ENCODE measurements at regions not wholly inside any gene's neighbourhood (a gene's known extent, or its start where the extent isn't known, plus 50 kb on each side); places are given as distances from the start of the nearest gene placed in this dataset.
"Not testable (repeated sequence)": the region's sequence is repeated elsewhere in the genome, so short reads cannot be mapped to it uniquely, and the experiment has no call there.

DNA sequence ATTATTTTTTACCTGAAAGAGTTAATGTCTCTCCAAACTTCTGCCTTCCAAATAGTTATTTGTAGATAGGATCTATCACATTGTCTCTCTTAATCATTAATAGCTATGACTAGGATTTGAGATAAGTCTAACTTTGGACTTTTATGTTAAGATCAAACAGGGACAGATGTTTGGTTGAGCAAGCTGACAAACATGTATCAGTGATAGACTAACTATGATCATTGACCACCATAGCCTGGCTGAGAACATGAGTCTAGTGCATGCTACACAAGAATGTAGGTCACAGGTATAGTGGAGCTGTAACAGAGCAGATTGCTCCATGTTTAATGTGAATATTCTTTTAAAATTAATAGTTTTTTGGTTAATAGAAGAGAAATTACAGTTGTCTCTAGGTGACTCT is 52.0 kb downstream of the SYT15B start:
- not testable (repeated sequence) for H3K36me3 Mint-ChIP-seq, H3K27ac Mint-ChIP-seq, H3K27me3 Mint-ChIP-seq, H3K9me3 Mint-ChIP-seq, H3K4me3 Mint-ChIP-seq, ATAC-seq, H3K4me1 Mint-ChIP-seq

DNA sequence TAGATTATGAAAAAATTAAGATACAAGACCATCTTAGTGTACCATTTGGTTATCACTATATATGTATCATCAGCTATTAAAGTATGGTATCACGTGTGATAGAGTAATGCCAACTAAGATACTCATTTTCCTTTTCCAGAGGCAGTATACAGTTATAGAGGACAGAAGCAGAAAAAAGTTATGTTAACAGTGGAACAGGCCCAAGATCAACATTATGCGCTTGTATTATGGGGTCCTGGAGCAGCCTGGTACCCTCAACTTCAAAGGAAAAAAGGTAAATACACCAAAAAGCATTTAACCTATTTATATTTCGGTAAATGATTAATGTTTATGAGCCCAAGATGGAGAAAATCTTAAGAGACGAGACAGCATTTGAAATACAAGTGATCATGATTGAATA is 52.9 kb downstream of the SYT15B start:
- not testable (repeated sequence) for H3K4me3 Mint-ChIP-seq, ATAC-seq, H3K27me3 Mint-ChIP-seq, H3K9me3 Mint-ChIP-seq, H3K27ac Mint-ChIP-seq, H3K36me3 Mint-ChIP-seq, H3K4me1 Mint-ChIP-seq

DNA sequence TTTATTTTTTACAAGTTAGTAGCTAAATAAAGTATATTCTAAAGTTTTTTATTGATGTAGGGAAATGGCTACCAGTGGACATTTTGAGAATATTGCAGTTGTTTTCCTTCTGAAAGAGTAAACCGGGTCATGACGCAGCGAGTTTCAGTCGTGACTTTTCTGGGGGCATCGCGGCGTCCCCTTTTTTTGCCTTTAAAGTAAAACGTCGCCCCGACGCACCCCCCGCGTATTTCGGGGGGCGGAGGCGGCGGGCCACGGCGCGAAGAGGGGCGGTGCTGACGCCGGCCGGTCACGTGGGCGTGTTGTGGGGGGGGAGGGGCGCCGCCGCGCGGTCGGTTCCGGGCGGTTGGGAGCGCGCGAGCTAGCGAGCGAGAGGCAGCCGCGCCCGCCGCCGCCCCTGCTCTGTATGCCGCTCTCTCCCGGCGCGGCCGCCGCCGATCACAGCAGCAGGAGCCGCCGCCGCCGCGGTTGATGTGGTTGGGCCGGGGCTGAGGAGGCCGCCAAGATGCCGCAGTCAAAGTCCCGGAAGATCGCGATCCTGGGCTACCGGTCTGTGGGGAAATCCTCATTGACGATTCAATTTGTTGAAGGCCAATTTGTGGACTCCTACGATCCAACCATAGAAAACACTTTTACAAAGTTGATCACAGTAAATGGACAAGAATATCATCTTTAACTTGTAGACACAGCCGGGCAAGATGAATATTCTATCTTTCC is 57.5 kb downstream of the SYT15B start:
- not testable (repeated sequence) for H3K4me1 Mint-ChIP-seq, H3K9me3 Mint-ChIP-seq, H3K27me3 Mint-ChIP-seq, H3K27ac Mint-ChIP-seq, H3K36me3 Mint-ChIP-seq
- H3K4me3 Mint-ChIP-seq, result peak overlapping the region; percentile 55
- ATAC-seq, result peak; percentile 99

DNA sequence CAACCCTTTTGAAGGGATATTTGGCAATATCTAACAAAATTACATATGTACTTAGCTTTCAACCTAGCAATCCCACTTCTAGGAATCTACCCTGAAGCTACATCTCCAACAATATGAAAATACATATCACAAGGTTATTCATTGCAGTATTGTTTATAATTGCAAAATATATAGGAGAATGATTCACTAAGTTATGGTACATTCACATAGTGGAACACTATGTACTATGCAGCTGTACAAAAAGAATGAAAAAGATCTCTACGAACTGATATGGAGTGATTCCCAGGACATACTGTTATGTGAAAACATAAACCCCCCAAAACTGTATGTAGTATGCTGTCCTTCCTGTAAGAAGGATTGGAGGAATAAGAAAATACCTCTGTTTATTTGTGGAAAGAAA is 62.1 kb downstream of the SYT15B start:
- ATAC-seq, H3K27ac Mint-ChIP-seq, H3K4me3 Mint-ChIP-seq, H3K36me3 Mint-ChIP-seq, H3K27me3 Mint-ChIP-seq, H3K9me3 Mint-ChIP-seq, H3K4me1 Mint-ChIP-seq: not testable (repeated sequence)

DNA sequence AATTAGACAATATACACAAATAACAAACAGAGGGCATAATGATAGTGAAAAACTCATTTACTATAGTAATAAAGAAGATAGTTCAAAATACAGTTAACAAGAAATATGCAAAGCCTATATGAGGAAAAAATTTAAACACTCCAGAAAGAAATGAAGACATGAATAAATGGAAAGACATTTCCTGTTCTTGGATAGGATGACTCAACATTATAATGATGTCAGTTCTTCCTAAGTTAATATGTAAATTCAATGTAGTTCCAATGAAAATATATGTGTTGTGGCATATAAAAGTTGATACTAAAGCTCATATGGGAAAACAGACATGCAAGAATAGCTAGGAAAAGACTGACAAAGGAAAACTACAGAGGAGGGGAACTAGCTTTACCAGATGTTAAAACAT is 63.5 kb downstream of the SYT15B start:
- not testable (repeated sequence) for ATAC-seq, H3K4me3 Mint-ChIP-seq

DNA sequence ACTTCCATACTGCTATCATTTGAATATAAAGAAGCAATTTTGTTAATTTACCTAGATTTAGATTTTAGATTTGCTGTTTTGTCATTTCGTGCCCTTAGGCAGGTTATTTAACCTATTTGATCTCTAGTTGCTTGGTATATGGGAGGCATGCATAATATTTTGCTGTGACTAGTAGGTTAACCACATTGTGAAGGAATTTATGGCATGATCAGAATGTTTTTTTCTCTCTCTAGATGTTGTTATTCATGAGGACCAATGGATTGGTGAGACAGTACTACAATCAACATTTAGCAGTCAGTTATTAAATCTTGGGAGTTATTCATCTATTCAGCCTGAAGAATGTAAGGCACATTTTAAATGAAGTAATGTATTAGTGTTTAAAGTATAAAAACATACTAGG is 67.2 kb downstream of the SYT15B start:
- ATAC-seq, H3K9me3 Mint-ChIP-seq, H3K36me3 Mint-ChIP-seq, H3K27ac Mint-ChIP-seq, H3K4me1 Mint-ChIP-seq, H3K27me3 Mint-ChIP-seq, H3K4me3 Mint-ChIP-seq: not testable (repeated sequence)

More for the DNA sequence above, 63.5 kb downstream of the SYT15B start:
- H3K9me3 Mint-ChIP-seq, H3K27me3 Mint-ChIP-seq, H3K4me1 Mint-ChIP-seq, H3K27ac Mint-ChIP-seq, H3K36me3 Mint-ChIP-seq: not testable (repeated sequence)

DNA sequence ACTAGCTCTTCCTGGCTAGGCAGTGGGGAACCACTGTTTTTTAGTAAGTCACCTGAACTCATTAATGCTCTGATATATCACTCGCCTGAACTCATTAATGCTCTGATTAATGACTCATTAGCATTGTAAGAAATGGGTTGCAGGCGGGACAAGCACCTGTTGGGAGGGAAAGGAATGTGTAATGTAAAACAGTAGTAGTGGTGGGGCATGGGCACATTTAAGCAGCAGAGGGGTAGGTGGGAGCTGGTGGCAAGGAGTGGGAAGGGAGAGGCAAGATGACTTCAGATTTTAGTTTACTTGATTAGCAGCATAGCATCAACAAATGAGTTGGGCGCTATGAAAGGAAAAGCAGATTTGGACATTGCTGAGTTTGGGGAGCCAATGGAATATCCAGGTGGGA is 68.2 kb downstream of the SYT15B start:
- H3K27me3 Mint-ChIP-seq, H3K4me3 Mint-ChIP-seq, H3K27ac Mint-ChIP-seq, H3K9me3 Mint-ChIP-seq, ATAC-seq, H3K36me3 Mint-ChIP-seq, H3K4me1 Mint-ChIP-seq: not testable (repeated sequence)

DNA sequence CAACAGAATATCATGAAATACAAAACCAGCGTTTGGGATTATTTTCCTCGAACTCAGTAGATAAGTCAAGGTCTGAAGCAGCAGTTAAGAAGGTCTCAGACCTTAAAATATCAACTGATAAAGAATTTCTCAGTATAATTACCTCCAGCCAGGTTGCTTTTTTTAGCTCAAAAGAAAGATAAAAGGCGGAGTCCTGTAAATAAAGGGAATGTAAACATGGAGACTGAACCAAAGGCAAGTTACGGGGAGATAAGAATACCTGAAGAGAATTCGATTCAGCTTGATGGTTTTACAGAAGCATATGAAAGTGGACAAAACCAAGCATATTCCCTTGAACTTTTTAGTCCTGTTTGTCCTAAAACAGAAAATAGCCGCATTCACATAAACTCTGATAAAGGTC is 73.1 kb downstream of the SYT15B start:
- not testable (repeated sequence) for H3K27me3 Mint-ChIP-seq, H3K27ac Mint-ChIP-seq, H3K4me3 Mint-ChIP-seq, ATAC-seq, H3K9me3 Mint-ChIP-seq, H3K4me1 Mint-ChIP-seq, H3K36me3 Mint-ChIP-seq

DNA sequence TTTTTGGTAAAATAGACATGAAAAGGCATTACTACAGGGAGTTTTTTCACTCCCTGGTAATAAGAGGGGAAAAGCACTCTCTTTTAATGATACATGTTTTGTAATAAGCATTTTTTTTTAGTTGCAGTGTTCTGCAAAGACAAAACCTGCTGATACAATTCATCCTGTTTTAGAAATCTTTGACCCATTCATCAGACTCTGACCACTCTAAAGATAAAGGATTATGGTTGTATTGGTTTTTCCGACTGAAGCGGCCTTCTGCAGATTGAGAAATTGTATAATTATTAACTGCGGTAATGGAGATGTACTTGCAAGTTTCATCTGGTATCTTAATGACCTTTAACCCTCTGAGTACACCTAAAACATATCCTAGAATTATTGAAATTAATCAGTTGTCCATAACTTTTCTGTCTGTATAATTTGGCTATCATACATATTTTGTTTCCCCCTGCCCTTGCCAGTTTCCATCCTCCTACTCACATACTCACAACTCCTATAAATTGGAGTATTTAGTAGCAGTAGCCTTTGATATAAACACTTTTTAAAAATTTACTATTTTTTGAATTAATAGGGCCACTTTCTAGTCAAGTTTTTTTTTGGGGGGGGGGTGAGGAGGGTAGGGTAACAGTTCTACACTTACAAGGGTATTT is 79.4 kb downstream of the SYT15B start:
- not testable (repeated sequence) for H3K4me1 Mint-ChIP-seq, H3K9me3 Mint-ChIP-seq, H3K4me3 Mint-ChIP-seq, H3K36me3 Mint-ChIP-seq, H3K27me3 Mint-ChIP-seq, ATAC-seq, H3K27ac Mint-ChIP-seq

DNA sequence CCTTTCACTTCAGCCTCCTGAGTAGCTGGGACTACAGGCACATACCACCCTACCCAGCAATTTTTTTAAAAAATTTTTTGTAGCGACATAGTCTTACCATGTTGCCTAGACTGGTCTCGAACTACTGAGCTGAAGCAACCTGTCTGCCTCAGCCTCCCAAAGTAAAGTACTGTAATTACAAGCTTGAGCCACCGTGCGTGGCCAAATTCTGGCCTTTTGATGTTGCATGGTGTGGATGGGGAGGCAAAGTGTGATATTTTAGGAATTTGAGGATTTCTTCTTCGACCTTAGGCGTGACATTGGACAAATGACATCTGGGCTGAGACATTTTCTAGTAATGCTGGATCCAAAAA is 81.8 kb downstream of the SYT15B start:
- H3K4me3 Mint-ChIP-seq, H3K27me3 Mint-ChIP-seq, H3K27ac Mint-ChIP-seq, ATAC-seq, H3K4me1 Mint-ChIP-seq, H3K9me3 Mint-ChIP-seq, H3K36me3 Mint-ChIP-seq: not testable (repeated sequence)

DNA sequence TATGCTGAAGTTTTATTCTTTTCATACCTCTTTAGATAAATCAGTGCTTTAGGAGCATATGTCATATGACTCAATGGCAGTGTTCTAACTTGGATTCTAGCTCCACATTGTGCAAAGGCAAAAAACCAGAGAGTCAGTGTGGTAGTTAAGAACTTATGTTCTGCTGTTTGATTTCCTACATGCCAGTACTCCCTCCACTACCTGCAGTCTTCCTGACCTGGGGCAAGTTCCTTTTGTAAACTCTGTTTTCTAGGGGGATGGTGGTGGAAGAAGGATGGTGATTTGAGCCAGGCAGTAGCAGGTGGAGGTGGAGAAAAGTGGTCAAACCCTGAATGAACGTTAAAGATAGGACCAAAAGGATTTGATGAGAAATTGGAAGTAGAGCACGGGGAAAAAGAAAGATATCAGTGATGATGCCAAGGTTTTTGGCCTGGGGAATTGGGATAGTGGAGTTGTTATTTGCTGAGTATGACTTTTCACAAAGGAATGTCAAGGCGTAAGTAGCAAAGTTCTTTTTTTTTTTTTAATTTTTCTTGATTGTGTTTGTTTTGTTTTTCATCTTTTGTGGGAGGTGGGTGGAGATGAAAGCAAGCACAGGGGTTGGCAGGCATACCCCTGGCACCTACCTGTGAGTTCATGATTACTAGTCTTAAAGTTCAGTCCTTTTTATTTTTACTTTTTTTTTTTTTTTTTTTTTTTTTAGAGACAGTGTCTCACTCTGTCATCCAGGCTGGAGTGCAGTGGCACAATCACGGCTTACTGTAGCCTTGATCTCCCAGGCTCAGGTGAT is 82.3 kb downstream of the SYT15B start:
- not testable (repeated sequence) for H3K27ac Mint-ChIP-seq, ATAC-seq, H3K4me3 Mint-ChIP-seq, H3K4me1 Mint-ChIP-seq, H3K9me3 Mint-ChIP-seq, H3K27me3 Mint-ChIP-seq, H3K36me3 Mint-ChIP-seq

DNA sequence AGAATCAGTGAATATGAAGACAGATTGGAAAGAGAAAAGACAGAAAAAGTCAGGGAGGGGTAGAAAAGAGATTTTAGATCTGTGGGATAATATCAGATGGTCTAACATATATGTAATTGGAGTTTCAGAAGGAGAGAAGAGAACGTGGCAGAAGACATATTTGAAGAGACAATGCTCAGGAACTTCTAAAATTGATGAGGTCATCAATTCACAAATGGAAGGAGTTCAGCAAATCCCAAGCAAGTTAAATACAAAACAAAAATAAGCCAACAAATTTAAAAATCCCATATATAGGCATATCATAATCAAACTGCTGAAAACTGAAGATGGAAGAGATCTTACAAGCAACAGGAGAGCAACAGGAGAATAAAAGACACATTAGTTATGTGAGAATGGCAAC is 87.3 kb downstream of the SYT15B start:
- not testable (repeated sequence) for ATAC-seq, H3K4me1 Mint-ChIP-seq

DNA sequence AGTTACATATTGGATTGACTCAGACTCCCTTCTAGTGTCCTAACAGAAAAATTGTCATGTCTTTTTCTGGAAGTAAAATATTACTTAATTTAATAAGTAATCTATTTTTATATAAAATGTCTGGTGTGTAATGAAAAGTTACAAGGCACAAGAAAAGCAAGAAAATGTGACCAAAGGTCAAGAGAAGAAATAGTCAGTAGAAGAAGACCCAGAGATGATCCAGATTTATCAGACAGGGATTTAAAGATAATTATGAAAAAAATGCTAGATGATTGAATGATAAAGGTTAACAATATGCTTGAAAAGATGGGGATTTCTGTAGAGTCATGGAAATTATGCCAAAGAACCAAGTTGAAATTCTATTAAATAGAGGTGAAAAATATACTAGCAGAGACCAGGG is 87.8 kb downstream of the SYT15B start:
- ATAC-seq, H3K36me3 Mint-ChIP-seq, H3K9me3 Mint-ChIP-seq, H3K4me1 Mint-ChIP-seq, H3K4me3 Mint-ChIP-seq, H3K27me3 Mint-ChIP-seq, H3K27ac Mint-ChIP-seq: not testable (repeated sequence)

More for the DNA sequence above, 87.3 kb downstream of the SYT15B start:
- H3K27ac Mint-ChIP-seq, H3K9me3 Mint-ChIP-seq, H3K27me3 Mint-ChIP-seq, H3K36me3 Mint-ChIP-seq, H3K4me3 Mint-ChIP-seq: not testable (repeated sequence)

DNA sequence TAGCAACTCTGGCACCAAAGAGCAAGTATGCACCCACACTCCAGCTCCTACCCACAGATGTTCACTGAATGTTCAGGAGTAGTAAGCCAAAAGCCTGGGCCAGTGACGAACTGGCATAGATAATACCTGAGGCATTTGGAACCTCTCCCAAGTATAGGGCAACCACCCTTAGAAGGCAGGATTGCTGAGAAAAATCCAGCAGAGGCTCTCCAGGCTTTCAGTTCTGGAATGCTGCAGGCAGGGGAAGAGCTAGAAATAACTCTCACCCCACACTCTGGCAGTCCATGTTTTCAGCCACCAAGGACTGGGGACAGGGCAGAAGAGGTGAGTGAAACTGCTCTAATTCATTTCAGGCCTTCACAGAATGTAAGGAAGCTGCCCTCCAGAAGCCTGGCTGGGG is 90.3 kb downstream of the SYT15B start:
- H3K4me3 Mint-ChIP-seq, ATAC-seq, H3K4me1 Mint-ChIP-seq, H3K27ac Mint-ChIP-seq, H3K36me3 Mint-ChIP-seq, H3K27me3 Mint-ChIP-seq, H3K9me3 Mint-ChIP-seq: not testable (repeated sequence)

DNA sequence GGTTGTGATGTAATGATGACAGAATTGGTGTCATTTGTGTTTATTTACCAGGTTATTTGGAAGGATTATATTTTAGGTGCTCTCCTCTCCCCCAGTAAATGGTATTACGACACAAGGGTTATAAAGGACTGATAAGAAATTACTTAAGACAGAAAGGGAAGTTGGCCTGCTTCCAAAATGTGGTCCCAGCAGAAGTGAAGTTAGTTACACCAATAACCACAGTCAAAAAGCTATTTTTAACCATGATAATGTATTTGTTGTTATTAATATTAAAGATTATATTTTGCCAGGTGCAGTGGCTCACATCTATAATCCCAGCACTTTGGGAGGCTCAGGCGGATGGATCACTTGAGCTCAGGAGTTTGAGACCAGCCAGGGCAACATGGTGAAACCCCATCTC is 92.5 kb downstream of the SYT15B start:
- not testable (repeated sequence) for H3K9me3 Mint-ChIP-seq, H3K27ac Mint-ChIP-seq, H3K27me3 Mint-ChIP-seq, H3K36me3 Mint-ChIP-seq, ATAC-seq, H3K4me1 Mint-ChIP-seq, H3K4me3 Mint-ChIP-seq

DNA sequence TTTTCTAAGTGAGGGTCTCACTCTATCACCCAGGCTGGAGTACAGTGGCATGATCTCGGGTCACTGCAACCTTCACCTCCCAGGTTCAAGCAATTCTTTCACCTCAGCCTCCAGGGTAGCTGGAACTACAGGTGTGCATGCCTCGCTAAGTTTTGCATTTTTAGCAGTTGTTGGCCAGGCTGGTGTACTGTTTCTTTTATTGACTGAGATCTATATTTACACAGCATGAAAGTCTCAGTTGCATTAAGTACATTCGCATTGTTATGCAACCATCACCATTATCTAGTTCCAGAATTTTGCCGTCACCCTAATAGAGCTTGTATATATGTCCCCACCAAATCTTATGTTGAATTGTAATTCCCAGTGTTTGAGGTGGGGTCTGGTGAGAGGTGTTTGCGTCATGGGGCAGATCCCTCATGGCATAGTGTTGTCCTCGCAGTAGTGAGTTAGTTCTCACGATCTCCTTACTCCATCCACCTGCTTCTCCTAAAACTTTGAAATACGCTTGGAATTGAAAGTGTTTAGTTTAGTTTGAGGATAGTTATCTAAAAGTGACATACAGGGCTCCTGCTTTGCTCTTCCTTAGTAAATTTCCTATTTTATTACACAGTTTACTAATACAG is 101.3 kb downstream of the SYT15B start:
- not testable (repeated sequence) for H3K9me3 Mint-ChIP-seq, ATAC-seq, H3K4me1 Mint-ChIP-seq, H3K36me3 Mint-ChIP-seq, H3K27ac Mint-ChIP-seq, H3K4me3 Mint-ChIP-seq, H3K27me3 Mint-ChIP-seq
